B cell (primary cell): ENCODE measurements at regions not wholly inside any gene's neighbourhood (a gene's known extent, or its start where the extent isn't known, plus 50 kb on each side); places are given as distances from the start of the nearest gene placed in this dataset.

ENCODE experiments used
- EZH2 ChIP-seq: IDR thresholded peaks from 2 replicates; pipeline ENCODE4 v1.6.1; 2012; ENCODE audit warnings: borderline replicate concordance, low read depth, mild to moderate bottlenecking, moderate library complexity, low read length; ENCODE audit not compliant: insufficient read depth, poor library complexity, severe bottlenecking
- TF ChIP-seq, protein P1 (sequence below): fragments of 200-600 bp; IDR thresholded peaks from one replicate; pipeline ENCODE4 v1.8.0; 2022; ENCODE audit warnings: antibody characterized with exemption, mild to moderate bottlenecking

DNA sequence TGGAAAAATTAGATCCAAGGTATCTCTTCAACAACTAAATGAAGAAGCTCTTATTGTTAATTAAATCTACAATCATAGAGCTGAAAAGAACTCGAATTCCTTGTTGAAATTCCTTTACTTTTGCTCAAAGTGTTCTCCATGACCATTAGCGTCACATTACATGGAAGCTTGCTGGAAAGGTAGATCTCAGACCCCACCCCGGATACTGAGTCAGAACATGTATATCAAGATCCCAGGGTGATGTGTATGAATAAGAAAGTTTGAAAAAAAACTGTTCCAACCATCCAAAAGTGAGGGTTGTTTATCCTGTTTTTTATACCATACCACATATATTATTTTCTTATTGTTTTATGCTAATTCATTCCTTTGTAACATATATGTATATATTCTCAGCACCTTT lies 237.1 kb upstream of the PUM3 start:
- no peak for TF ChIP-seq EZH2
- TF ChIP-seq, protein P1, sequence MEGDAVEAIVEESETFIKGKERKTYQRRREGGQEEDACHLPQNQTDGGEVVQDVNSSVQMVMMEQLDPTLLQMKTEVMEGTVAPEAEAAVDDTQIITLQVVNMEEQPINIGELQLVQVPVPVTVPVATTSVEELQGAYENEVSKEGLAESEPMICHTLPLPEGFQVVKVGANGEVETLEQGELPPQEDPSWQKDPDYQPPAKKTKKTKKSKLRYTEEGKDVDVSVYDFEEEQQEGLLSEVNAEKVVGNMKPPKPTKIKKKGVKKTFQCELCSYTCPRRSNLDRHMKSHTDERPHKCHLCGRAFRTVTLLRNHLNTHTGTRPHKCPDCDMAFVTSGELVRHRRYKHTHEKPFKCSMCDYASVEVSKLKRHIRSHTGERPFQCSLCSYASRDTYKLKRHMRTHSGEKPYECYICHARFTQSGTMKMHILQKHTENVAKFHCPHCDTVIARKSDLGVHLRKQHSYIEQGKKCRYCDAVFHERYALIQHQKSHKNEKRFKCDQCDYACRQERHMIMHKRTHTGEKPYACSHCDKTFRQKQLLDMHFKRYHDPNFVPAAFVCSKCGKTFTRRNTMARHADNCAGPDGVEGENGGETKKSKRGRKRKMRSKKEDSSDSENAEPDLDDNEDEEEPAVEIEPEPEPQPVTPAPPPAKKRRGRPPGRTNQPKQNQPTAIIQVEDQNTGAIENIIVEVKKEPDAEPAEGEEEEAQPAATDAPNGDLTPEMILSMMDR = no peak
